Stimulated activated naive B cell treated with anti-CD40 and anti-IgM and Interleukin-4, amounts not matched to agents 10 μg/mL and 1 μg/mL and 100 μg/mL, for 72 hours (primary cell): ENCODE measurements at regions not wholly inside any gene's neighbourhood (a gene's known extent, or its start where the extent isn't known, plus 50 kb on each side); places are given as distances from the start of the nearest gene placed in this dataset.

Source experiments
- ATAC-seq, 2 donors: fragments of 150-1000 bp; cut with Tn5 transposase; replicated peaks; 2 replicates each; pipeline ENCODE4 v1.10.0; 2021; ENCODE audit warnings: moderate library complexity in 1 of 2
- DNase-seq: peaks from one replicate; pipeline ENCODE4 v3.0.0; 2021
- H3K27ac Mint-ChIP-seq: one replicate; pipeline ENCODE4 v1.8.0; 2022; ENCODE audit warnings: mild to moderate bottlenecking, mixed read lengths
- H3K27me3 Mint-ChIP-seq, 2 donors: one replicate each; pipeline ENCODE4 v1.8.0; 2022; ENCODE audit warnings: mixed read lengths in 2 of 2
- H3K36me3 Mint-ChIP-seq, 2 donors: one replicate each; pipeline ENCODE4 v1.8.0; 2022; ENCODE audit warnings: mixed read lengths in 2 of 2, mild to moderate bottlenecking in 1 of 2
- H3K4me1 Mint-ChIP-seq, 2 donors: one replicate each; pipeline ENCODE4 v1.8.0; 2022; ENCODE audit warnings: mixed read lengths in 2 of 2, mild to moderate bottlenecking in 1 of 2
- H3K4me3 Mint-ChIP-seq, 2 donors: one replicate each; pipeline ENCODE4 v1.8.0; 2022; ENCODE audit warnings: mild to moderate bottlenecking in 2 of 2, mixed read lengths in 2 of 2, moderate library complexity in 1 of 2
- H3K9me3 Mint-ChIP-seq, 2 donors: one replicate each; pipeline ENCODE4 v1.8.0; 2022; ENCODE audit warnings: mixed read lengths in 2 of 2, mild to moderate bottlenecking in 1 of 2

- no peak for DNase-seq
- H3K27me3 Mint-ChIP-seq, result peaks cover 0 to 6% of the 10 kb centered on the region in 2 donors
- no peaks in the 10 kb centered on the region for H3K4me1 Mint-ChIP-seq
- H3K27ac Mint-ChIP-seq, result no peak overlapping the region
- H3K9me3 Mint-ChIP-seq, result peaks cover 0 to 2% of the 10 kb centered on the region in 2 donors
- H3K4me3 Mint-ChIP-seq, result no peak overlapping the region
- no peaks in the 10 kb centered on the region for H3K36me3 Mint-ChIP-seq
- ATAC-seq, result no peak
Observed at GRCh38 chr2:71876542-71877451, 270.9 kb downstream of the CYP26B1 start.

GRCh38 chr2:71872466-71873051, 275.1 kb downstream of the CYP26B1 start:
- no peak overlapping the region for H3K4me3 Mint-ChIP-seq

GRCh38 chr2:71865391-71865965, 282.2 kb downstream of the CYP26B1 start:
- ATAC-seq (no peak), DNase-seq (no peak)
- Mint-ChIP-seq H3K9me3 (no peaks in the 10 kb centered on the region), H3K4me3 (no peak overlapping the region), H3K4me1 (no peaks in the 10 kb centered on the region), H3K36me3 (no peaks in the 10 kb centered on the region), H3K27me3 (peaks cover 5 to 6% of the 10 kb centered on the region in 2 donors), H3K27ac (no peak overlapping the region)

More at GRCh38 chr2:71872466-71873051, 275.1 kb downstream of the CYP26B1 start:
- Mint-ChIP-seq H3K27me3 (peaks cover 5 to 18% of the 10 kb centered on the region in 2 donors), H3K27ac (no peak overlapping the region), H3K4me1 (peaks cover 0 to 2% of the 10 kb centered on the region in 2 donors), H3K36me3 (no peaks in the 10 kb centered on the region), H3K9me3 (peaks cover 0 to 2% of the 10 kb centered on the region in 2 donors)
- no peak for ATAC-seq
- DNase-seq, result no peak

- DNase-seq (no peak), ATAC-seq (no peak)
- Mint-ChIP-seq H3K36me3 (no peaks in the 10 kb centered on the region), H3K27ac (no peak overlapping the region), H3K9me3 (no peaks in the 10 kb centered on the region), H3K27me3 (no peaks in the 10 kb centered on the region), H3K4me1 (no peaks in the 10 kb centered on the region), H3K4me3 (no peak overlapping the region)
Observed at GRCh38 chr2:71864085-71864484, 283.6 kb downstream of the CYP26B1 start.

GRCh38 chr2:71863396-71863795, 284.3 kb downstream of the CYP26B1 start:
- no peak for DNase-seq
- H3K27ac Mint-ChIP-seq, result no peak overlapping the region
- H3K4me3 Mint-ChIP-seq, result no peak overlapping the region
- no peak for ATAC-seq
- H3K27me3 Mint-ChIP-seq, result no peaks in the 10 kb centered on the region
- no peaks in the 10 kb centered on the region for H3K4me1 Mint-ChIP-seq
- H3K36me3 Mint-ChIP-seq, result no peaks in the 10 kb centered on the region
- H3K9me3 Mint-ChIP-seq, result no peaks in the 10 kb centered on the region

- ATAC-seq (no peak), DNase-seq (no peak)
- Mint-ChIP-seq H3K27me3 (no peaks in the 10 kb centered on the region), H3K9me3 (peaks cover 0 to 2% of the 10 kb centered on the region in 2 donors), H3K4me1 (no peaks in the 10 kb centered on the region), H3K4me3 (no peak overlapping the region), H3K36me3 (no peaks in the 10 kb centered on the region), H3K27ac (no peak overlapping the region)
Observed at GRCh38 chr2:71862921-71863320, 284.7 kb downstream of the CYP26B1 start.

- no peaks in the 10 kb centered on the region for H3K4me1 Mint-ChIP-seq
- no peaks in the 10 kb centered on the region for H3K36me3 Mint-ChIP-seq
- ATAC-seq (peak in 1 of 2 donors; percentile 21), DNase-seq (no peak)
- H3K4me3 Mint-ChIP-seq, result no peak overlapping the region
- peaks cover 0 to 5% of the 10 kb centered on the region in 2 donors for H3K27me3 Mint-ChIP-seq
- no peak overlapping the region for H3K27ac Mint-ChIP-seq
- H3K9me3 Mint-ChIP-seq, result peaks cover 0 to 8% of the 10 kb centered on the region in 2 donors
Observed at GRCh38 chr2:71861186-71862160, 286.2 kb downstream of the CYP26B1 start.

- H3K9me3 Mint-ChIP-seq, result peaks cover 6 to 14% of the 10 kb centered on the region in 2 donors
- H3K27me3 Mint-ChIP-seq, result peaks cover 0 to 6% of the 10 kb centered on the region in 2 donors
- DNase-seq (no peak), ATAC-seq (no peak)
- H3K4me3 Mint-ChIP-seq, result no peak overlapping the region
- no peak overlapping the region for H3K27ac Mint-ChIP-seq
- H3K36me3 Mint-ChIP-seq, result no peaks in the 10 kb centered on the region
- H3K4me1 Mint-ChIP-seq, result no peaks in the 10 kb centered on the region
Observed at GRCh38 chr2:71860381-71860926, 287.2 kb downstream of the CYP26B1 start.

- peaks cover 0 to 6% of the 10 kb centered on the region in 2 donors for H3K27me3 Mint-ChIP-seq
- DNase-seq, result no peak
- H3K27ac Mint-ChIP-seq, result no peak overlapping the region
Observed at GRCh38 chr2:71859211-71859847, 288.3 kb downstream of the CYP26B1 start.

GRCh38 chr2:71858071-71858470, 289.6 kb downstream of the CYP26B1 start:
- Mint-ChIP-seq H3K36me3 (no peaks in the 10 kb centered on the region), H3K27me3 (peaks cover 0 to 6% of the 10 kb centered on the region in 2 donors), H3K4me1 (no peaks in the 10 kb centered on the region), H3K4me3 (no peak overlapping the region), H3K27ac (no peak overlapping the region), H3K9me3 (peaks cover 6 to 18% of the 10 kb centered on the region in 2 donors)
- no peak for DNase-seq
- no peak for ATAC-seq

More at GRCh38 chr2:71859211-71859847, 288.3 kb downstream of the CYP26B1 start:
- ATAC-seq, result no peak
- no peak overlapping the region for H3K4me3 Mint-ChIP-seq
- no peaks in the 10 kb centered on the region for H3K36me3 Mint-ChIP-seq
- no peaks in the 10 kb centered on the region for H3K4me1 Mint-ChIP-seq
- peaks cover 6 to 18% of the 10 kb centered on the region in 2 donors for H3K9me3 Mint-ChIP-seq

GRCh38 chr2:71857636-71858035, 290.0 kb downstream of the CYP26B1 start:
- Mint-ChIP-seq H3K36me3 (no peaks in the 10 kb centered on the region), H3K4me3 (no peak overlapping the region), H3K27me3 (peaks cover 0 to 11% of the 10 kb centered on the region in 2 donors), H3K27ac (no peak overlapping the region), H3K4me1 (no peaks in the 10 kb centered on the region), H3K9me3 (peaks cover 6 to 18% of the 10 kb centered on the region in 2 donors)
- ATAC-seq, result no peak
- no peak for DNase-seq

- Mint-ChIP-seq H3K4me3 (no peak overlapping the region), H3K27ac (no peak overlapping the region), H3K36me3 (no peaks in the 10 kb centered on the region), H3K27me3 (peaks cover 0 to 12% of the 10 kb centered on the region in 2 donors), H3K4me1 (no peaks in the 10 kb centered on the region), H3K9me3 (peaks cover 6 to 18% of the 10 kb centered on the region in 2 donors)
- ATAC-seq (no peak), DNase-seq (no peak)
Observed at GRCh38 chr2:71856773-71857525, 290.7 kb downstream of the CYP26B1 start.
